SK-N-SH treated with all-trans-retinoic acid at 6 μM for 48 hours (cell line): ENCODE measurements at regions not wholly inside any gene's neighbourhood (a gene's known extent, or its start where the extent isn't known, plus 50 kb on each side); places are given as distances from the start of the nearest gene placed in this dataset.

Source experiments
- ATAC-seq: fragments of 200-7000 bp; cut with Tn5 transposase; 3 replicates; pipeline ENCODE4 v1.9.1; 2020; ENCODE audit warnings: mild to moderate bottlenecking, moderate library complexity
- ARNTL ChIP-seq: fragments of 450-650 bp; formaldehyde crosslinking; IDR thresholded peaks from 2 replicates; pipeline ENCODE4 v1.5.0; 2020; ENCODE audit warnings: low read depth, mild to moderate bottlenecking, moderate library complexity, borderline replicate concordance
- BACH2 ChIP-seq: fragments of 250-450 bp; sonication (Bioruptor Pico); IDR thresholded peaks from 2 replicates; pipeline ENCODE4 v1.9.0; 2021; ENCODE audit warnings: mild to moderate bottlenecking, borderline replicate concordance
- CSDC2 ChIP-seq: fragments of 250-450 bp; sonication (Bioruptor Pico); IDR thresholded peaks from 2 replicates; pipeline ENCODE4 v1.5.0; 2020; ENCODE audit warnings: mild to moderate bottlenecking, moderate library complexity
- ESRRG ChIP-seq: fragments of 250-450 bp; sonication (Bioruptor Pico); IDR thresholded peaks from 2 replicates; pipeline ENCODE4 v1.6.1; 2021; ENCODE audit warnings: mild to moderate bottlenecking
- GLIS3 ChIP-seq: fragments of 250-450 bp; sonication (Bioruptor Pico); IDR thresholded peaks from 2 replicates; pipeline ENCODE4 v1.5.0; 2020; ENCODE audit warnings: mild to moderate bottlenecking, moderate library complexity
- ISL1 ChIP-seq: fragments of 250-450 bp; sonication (Bioruptor Pico); IDR thresholded peaks from 2 replicates; pipeline ENCODE4 v2.1.2; 2022; ENCODE audit warnings: mild to moderate bottlenecking, moderate library complexity
- OSR1 ChIP-seq: fragments of 250-450 bp; sonication (Bioruptor Pico); IDR thresholded peaks from 2 replicates; pipeline ENCODE4 v1.8.0; 2022; ENCODE audit warnings: moderate library complexity, mild to moderate bottlenecking, inconsistent platforms
- PPARA ChIP-seq: fragments of 250-450 bp; sonication (Bioruptor Pico); IDR thresholded peaks from 2 replicates; pipeline ENCODE4 v1.5.0; 2020; ENCODE audit warnings: mild to moderate bottlenecking, borderline replicate concordance
- RARB ChIP-seq: fragments of 250-450 bp; sonication (Bioruptor Pico); IDR thresholded peaks from 2 replicates; pipeline ENCODE4 v1.8.0; 2021; ENCODE audit warnings: mild to moderate bottlenecking, moderate library complexity
- SNAI2 ChIP-seq: fragments of 250-450 bp; sonication (Bioruptor Pico); IDR thresholded peaks from 2 replicates; pipeline ENCODE4 v1.5.0; 2020; ENCODE audit warnings: mild to moderate bottlenecking, moderate library complexity
- TOX ChIP-seq: fragments of 250-450 bp; sonication (Bioruptor Pico); IDR thresholded peaks from 2 replicates; pipeline ENCODE4 v1.8.0; 2021; ENCODE audit warnings: mild to moderate bottlenecking, moderate library complexity, borderline replicate concordance
- ZC3H10 ChIP-seq: fragments of 250-450 bp; sonication (Bioruptor Pico); IDR thresholded peaks from 2 replicates; pipeline ENCODE4 v1.5.1; 2021; ENCODE audit warnings: mild to moderate bottlenecking, moderate library complexity
- ZFP3 ChIP-seq: fragments of 250-450 bp; sonication (Bioruptor Pico); IDR thresholded peaks from 2 replicates; pipeline ENCODE4 v1.5.0; 2020; ENCODE audit warnings: mild to moderate bottlenecking, moderate library complexity
- ZNF565 ChIP-seq: fragments of 450-650 bp; formaldehyde crosslinking; conservative IDR thresholded peaks from 2 replicates; pipeline ENCODE4 v1.5.0; 2020; ENCODE audit warnings: low read depth, mild to moderate bottlenecking, moderate library complexity
- ZNF8 ChIP-seq: fragments of 450-650 bp; formaldehyde crosslinking; IDR thresholded peaks from 2 replicates; pipeline ENCODE4 v1.5.0; 2020; ENCODE audit warnings: mild to moderate bottlenecking, moderate library complexity
- TF ChIP-seq, protein P1 (sequence below): fragments of 250-450 bp; sonication (Bioruptor Pico); IDR thresholded peaks from 2 replicates; pipeline ENCODE4 v1.8.0; 2020; ENCODE audit warnings: mild to moderate bottlenecking, moderate library complexity, borderline replicate concordance
- TF ChIP-seq, protein P2 (sequence below): fragments of 250-450 bp; sonication (Bioruptor Pico); IDR thresholded peaks from 2 replicates; pipeline ENCODE4 v1.5.0; 2020; ENCODE audit warnings: mild to moderate bottlenecking, moderate library complexity
- TF ChIP-seq, protein P3 (sequence below): fragments of 250-450 bp; sonication (Bioruptor Pico); IDR thresholded peaks from 2 replicates; pipeline ENCODE4 v1.5.1; 2021; ENCODE audit warnings: mild to moderate bottlenecking, moderate library complexity
- TF ChIP-seq, protein P4 (sequence below): fragments of 250-450 bp; sonication (Bioruptor Pico); IDR thresholded peaks from 2 replicates; pipeline ENCODE4 v1.8.0; 2021; ENCODE audit warnings: low read depth, mild to moderate bottlenecking, moderate library complexity, borderline replicate concordance
- TF ChIP-seq, protein P5 (sequence below): fragments of 250-450 bp; sonication (Bioruptor Pico); IDR thresholded peaks from 2 replicates; pipeline ENCODE4 v1.5.1; 2020; ENCODE audit warnings: low read depth, mild to moderate bottlenecking, moderate library complexity

DNA sequence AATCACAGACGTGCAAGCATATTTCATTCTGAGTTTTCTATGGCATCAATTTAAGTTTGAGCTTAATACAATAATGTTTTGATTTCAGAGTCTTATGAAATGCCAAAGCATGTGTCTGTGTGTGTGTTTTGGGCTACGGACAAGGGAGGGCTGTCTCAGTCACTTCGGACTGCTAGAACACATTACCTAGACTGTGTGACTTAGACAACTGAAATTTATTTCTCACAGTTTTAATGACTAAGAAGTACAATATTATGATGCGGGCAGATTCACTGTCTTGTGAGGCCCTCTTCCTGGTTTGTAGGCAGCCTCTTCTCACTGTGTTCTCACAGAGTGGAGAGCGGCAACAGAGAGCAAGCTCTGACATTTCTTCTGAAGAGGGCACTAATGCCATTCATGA lies 1202.0 kb downstream of the EFNB2 start:
- ATAC-seq, result no peak

DNA sequence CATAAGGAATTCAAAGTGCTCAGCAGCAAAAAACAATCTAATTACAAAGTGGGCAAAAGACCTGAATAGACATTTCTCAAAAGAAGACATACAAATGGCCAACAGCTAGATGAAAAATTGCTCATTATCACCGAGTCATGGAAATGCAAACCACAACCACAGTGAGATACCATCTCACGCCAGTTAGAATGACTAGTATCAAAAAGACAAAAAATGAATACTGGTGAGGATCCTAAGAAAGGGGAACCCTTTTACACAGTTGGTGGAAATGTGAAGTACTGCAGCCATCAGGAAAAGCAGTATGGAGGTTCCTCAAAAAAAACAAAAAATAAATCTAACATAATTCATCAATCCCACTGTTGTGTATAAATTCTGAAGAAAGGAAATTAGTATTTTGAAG lies 1206.1 kb downstream of the EFNB2 start:
- TF ChIP-seq GLIS3 (CRISPR knock-in tag) (no peak), ARNTL (CRISPR knock-in tag) (no peak)
- no peak for ATAC-seq

More for the DNA sequence above, 1202.0 kb downstream of the EFNB2 start:
- TF ChIP-seq, protein P1, sequence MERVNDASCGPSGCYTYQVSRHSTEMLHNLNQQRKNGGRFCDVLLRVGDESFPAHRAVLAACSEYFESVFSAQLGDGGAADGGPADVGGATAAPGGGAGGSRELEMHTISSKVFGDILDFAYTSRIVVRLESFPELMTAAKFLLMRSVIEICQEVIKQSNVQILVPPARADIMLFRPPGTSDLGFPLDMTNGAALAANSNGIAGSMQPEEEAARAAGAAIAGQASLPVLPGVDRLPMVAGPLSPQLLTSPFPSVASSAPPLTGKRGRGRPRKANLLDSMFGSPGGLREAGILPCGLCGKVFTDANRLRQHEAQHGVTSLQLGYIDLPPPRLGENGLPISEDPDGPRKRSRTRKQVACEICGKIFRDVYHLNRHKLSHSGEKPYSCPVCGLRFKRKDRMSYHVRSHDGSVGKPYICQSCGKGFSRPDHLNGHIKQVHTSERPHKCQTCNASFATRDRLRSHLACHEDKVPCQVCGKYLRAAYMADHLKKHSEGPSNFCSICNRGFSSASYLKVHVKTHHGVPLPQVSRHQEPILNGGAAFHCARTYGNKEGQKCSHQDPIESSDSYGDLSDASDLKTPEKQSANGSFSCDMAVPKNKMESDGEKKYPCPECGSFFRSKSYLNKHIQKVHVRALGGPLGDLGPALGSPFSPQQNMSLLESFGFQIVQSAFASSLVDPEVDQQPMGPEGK (CRISPR knock-in tag), result no peak
- TF ChIP-seq ISL1 (CRISPR knock-in tag), result no peak
- no peak for TF ChIP-seq BACH2
- TF ChIP-seq ARNTL (CRISPR knock-in tag), result no peak
- no peak for TF ChIP-seq ESRRG
- TF ChIP-seq ZC3H10 (CRISPR knock-in tag), result no peak
- TF ChIP-seq, protein P2, sequence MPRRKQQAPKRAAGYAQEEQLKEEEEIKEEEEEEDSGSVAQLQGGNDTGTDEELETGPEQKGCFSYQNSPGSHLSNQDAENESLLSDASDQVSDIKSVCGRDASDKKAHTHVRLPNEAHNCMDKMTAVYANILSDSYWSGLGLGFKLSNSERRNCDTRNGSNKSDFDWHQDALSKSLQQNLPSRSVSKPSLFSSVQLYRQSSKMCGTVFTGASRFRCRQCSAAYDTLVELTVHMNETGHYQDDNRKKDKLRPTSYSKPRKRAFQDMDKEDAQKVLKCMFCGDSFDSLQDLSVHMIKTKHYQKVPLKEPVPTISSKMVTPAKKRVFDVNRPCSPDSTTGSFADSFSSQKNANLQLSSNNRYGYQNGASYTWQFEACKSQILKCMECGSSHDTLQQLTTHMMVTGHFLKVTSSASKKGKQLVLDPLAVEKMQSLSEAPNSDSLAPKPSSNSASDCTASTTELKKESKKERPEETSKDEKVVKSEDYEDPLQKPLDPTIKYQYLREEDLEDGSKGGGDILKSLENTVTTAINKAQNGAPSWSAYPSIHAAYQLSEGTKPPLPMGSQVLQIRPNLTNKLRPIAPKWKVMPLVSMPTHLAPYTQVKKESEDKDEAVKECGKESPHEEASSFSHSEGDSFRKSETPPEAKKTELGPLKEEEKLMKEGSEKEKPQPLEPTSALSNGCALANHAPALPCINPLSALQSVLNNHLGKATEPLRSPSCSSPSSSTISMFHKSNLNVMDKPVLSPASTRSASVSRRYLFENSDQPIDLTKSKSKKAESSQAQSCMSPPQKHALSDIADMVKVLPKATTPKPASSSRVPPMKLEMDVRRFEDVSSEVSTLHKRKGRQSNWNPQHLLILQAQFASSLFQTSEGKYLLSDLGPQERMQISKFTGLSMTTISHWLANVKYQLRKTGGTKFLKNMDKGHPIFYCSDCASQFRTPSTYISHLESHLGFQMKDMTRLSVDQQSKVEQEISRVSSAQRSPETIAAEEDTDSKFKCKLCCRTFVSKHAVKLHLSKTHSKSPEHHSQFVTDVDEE, result no peak
- no peak for TF ChIP-seq GLIS3 (CRISPR knock-in tag)
- no peak for TF ChIP-seq RARB (CRISPR knock-in tag)
- TF ChIP-seq, protein P3, sequence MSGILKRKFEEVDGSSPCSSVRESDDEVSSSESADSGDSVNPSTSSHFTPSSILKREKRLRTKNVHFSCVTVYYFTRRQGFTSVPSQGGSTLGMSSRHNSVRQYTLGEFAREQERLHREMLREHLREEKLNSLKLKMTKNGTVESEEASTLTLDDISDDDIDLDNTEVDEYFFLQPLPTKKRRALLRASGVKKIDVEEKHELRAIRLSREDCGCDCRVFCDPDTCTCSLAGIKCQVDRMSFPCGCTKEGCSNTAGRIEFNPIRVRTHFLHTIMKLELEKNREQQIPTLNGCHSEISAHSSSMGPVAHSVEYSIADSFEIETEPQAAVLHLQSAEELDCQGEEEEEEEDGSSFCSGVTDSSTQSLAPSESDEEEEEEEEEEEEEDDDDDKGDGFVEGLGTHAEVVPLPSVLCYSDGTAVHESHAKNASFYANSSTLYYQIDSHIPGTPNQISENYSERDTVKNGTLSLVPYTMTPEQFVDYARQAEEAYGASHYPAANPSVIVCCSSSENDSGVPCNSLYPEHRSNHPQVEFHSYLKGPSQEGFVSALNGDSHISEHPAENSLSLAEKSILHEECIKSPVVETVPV (CRISPR knock-in tag), result no peak
- no peak for TF ChIP-seq TOX (CRISPR knock-in tag)
- TF ChIP-seq, protein P4, sequence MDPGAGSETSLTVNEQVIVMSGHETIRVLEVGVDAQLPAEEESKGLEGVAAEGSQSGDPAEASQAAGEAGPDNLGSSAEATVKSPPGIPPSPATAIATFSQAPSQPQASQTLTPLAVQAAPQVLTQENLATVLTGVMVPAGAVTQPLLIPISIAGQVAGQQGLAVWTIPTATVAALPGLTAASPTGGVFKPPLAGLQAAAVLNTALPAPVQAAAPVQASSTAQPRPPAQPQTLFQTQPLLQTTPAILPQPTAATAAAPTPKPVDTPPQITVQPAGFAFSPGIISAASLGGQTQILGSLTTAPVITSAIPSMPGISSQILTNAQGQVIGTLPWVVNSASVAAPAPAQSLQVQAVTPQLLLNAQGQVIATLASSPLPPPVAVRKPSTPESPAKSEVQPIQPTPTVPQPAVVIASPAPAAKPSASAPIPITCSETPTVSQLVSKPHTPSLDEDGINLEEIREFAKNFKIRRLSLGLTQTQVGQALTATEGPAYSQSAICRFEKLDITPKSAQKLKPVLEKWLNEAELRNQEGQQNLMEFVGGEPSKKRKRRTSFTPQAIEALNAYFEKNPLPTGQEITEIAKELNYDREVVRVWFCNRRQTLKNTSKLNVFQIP (CRISPR knock-in tag), result no peak
- TF ChIP-seq PPARA (CRISPR knock-in tag), result no peak
- no peak for TF ChIP-seq CSDC2 (CRISPR knock-in tag)

DNA sequence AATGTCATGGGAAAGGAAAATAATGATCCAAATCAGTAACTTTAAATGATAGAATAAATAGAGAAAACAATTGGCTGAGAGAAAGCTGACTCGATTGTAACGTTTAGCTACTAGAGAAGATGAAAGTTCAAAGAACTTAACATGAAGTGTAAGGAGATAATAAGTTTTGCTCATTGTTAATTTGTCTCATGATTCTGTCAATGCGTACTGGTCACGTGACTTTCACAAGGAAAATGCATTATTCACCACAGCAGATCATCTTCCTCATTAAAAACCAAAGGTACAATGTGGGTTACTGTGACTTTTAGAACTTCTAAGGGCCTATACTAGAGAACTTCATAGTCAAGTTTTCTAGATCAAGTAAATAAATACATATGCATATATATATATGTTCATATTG lies 1207.2 kb downstream of the EFNB2 start:
- ATAC-seq, result no peak
- no peak for TF ChIP-seq SNAI2
- no peak for TF ChIP-seq GLIS3 (CRISPR knock-in tag)
- TF ChIP-seq BACH2, result no peak
- TF ChIP-seq ISL1 (CRISPR knock-in tag), result no peak
- no peak for TF ChIP-seq CSDC2 (CRISPR knock-in tag)
- TF ChIP-seq, all 23 proteins: peak for 0

DNA sequence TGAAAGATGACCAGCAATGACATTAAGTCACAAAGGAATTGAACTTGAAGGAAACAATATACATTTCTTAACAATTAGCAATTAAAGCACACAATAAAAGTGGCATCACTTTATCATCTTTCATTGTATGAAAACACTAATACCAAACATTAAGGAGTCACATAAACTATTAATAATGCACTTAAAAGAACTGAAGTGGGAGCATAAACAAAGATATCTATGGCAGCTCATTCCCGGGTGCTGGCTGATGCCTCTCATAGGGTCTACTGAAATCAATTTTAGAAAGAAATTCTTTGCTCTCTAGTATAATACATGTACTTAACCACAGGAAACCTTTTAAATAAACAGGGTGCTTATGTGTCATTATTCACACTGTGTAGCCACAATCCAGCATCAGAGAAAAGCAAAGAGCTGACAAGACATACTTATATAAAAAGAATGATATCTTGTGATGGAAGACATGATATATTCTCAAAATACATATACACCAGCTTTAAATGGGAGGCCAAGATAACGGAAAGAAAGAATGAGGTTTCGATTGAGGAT lies 1207.8 kb downstream of the EFNB2 start:
- no peak for ATAC-seq
- TF ChIP-seq ZFP3 (CRISPR knock-in tag), result no peak
- TF ChIP-seq, protein P5, sequence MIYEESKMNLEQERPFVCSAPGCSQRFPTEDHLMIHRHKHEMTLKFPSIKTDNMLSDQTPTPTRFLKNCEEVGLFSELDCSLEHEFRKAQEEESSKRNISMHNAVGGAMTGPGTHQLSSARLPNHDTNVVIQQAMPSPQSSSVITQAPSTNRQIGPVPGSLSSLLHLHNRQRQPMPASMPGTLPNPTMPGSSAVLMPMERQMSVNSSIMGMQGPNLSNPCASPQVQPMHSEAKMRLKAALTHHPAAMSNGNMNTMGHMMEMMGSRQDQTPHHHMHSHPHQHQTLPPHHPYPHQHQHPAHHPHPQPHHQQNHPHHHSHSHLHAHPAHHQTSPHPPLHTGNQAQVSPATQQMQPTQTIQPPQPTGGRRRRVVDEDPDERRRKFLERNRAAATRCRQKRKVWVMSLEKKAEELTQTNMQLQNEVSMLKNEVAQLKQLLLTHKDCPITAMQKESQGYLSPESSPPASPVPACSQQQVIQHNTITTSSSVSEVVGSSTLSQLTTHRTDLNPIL (CRISPR knock-in tag), result no peak
- TF ChIP-seq ZC3H10 (CRISPR knock-in tag), result no peak
- no peak for TF ChIP-seq SNAI2
- TF ChIP-seq ZNF8 (CRISPR knock-in tag), result no peak
- no peak for TF ChIP-seq PPARA (CRISPR knock-in tag)
- TF ChIP-seq RARB (CRISPR knock-in tag), result no peak
- TF ChIP-seq ISL1 (CRISPR knock-in tag), result no peak
- no peak for TF ChIP-seq TOX (CRISPR knock-in tag)
- TF ChIP-seq, protein P1 (CRISPR knock-in tag), result no peak
- TF ChIP-seq OSR1 (CRISPR knock-in tag), result no peak
- TF ChIP-seq ESRRG, result no peak
- no peak for TF ChIP-seq ZNF565 (CRISPR knock-in tag)
